OCI-LY1 (cell line): ENCODE measurements at regions not wholly inside any gene's neighbourhood (a gene's known extent, or its start where the extent isn't known, plus 50 kb on each side); places are given as distances from the start of the nearest gene placed in this dataset.

Experiments used
- H2AFZ ChIP-seq: fragments of 200-600 bp; sonication (generic), shearing (Covaris generic); 2 replicates; pipeline ENCODE4 v1.6.0; 2014; ENCODE audit warnings: antibody characterized with exemption, mild to moderate bottlenecking, low read length
- H3F3A ChIP-seq: fragments of 200-600 bp; sonication (generic), shearing (Covaris generic); 2 replicates; pipeline ENCODE4 v1.6.0; 2014; ENCODE audit warnings: mild to moderate bottlenecking, antibody characterized with exemption, low read length, moderate library complexity; ENCODE audit not compliant: insufficient read depth
- H3K27ac ChIP-seq: fragments of 200-600 bp; sonication (generic); 2 replicates; pipeline ENCODE4 v1.5.1; 2014; ENCODE audit warnings: low read length, mixed run types, mild to moderate bottlenecking, low read depth; ENCODE audit not compliant: poor library complexity, severe bottlenecking
- H3K27me3 ChIP-seq: fragments of 200-600 bp; sonication (generic); 2 replicates; pipeline ENCODE4 v1.6.0; 2014; ENCODE audit warnings: antibody characterized with exemption, mild to moderate bottlenecking, low read length, moderate library complexity; ENCODE audit not compliant: insufficient read depth
- H3K36me3 ChIP-seq: fragments of 200-600 bp; sonication (generic); 2 replicates; pipeline ENCODE4 v1.6.1; 2014; ENCODE audit warnings: mild to moderate bottlenecking, antibody characterized with exemption, low read length, moderate library complexity, mixed read lengths; ENCODE audit not compliant: insufficient read depth
- H3K4me1 ChIP-seq: fragments of 200-600 bp; sonication (generic); 2 replicates; pipeline ENCODE4 v1.5.1; 2014; ENCODE audit warnings: mild to moderate bottlenecking, low read length, moderate library complexity; ENCODE audit not compliant: insufficient read depth, severe bottlenecking
- H3K4me2 ChIP-seq: fragments of 200-600 bp; sonication (generic), shearing (Covaris generic); 2 replicates; pipeline ENCODE4 v1.6.1; 2014; ENCODE audit warnings: low read length
- H3K4me3 ChIP-seq: fragments of 200-600 bp; sonication (generic); 2 replicates; pipeline ENCODE4 v1.5.1; 2014; ENCODE audit warnings: low read length, low read depth, mild to moderate bottlenecking, mixed read lengths; ENCODE audit not compliant: poor library complexity, severe bottlenecking
- H3K79me2 ChIP-seq: fragments of 200-600 bp; shearing (Covaris generic); 2 replicates; pipeline ENCODE4 v1.6.1; 2016; ENCODE audit warnings: mixed run types, low read length, mixed read lengths; ENCODE audit not compliant: insufficient read depth
- H3K9ac ChIP-seq: fragments of 200-600 bp; sonication (generic), shearing (Covaris generic); 2 replicates; pipeline ENCODE4 v1.6.1; 2014; ENCODE audit warnings: mild to moderate bottlenecking, low read length, mixed read lengths
- H3K9me2 ChIP-seq: fragments of 200-600 bp; sonication (generic), shearing (Covaris generic); 2 replicates; pipeline ENCODE4 v1.6.1; 2014; ENCODE audit warnings: low read depth, mild to moderate bottlenecking, low read length, mixed read lengths
- H3K9me3 ChIP-seq: fragments of 200-600 bp; shearing (Covaris generic); 2 replicates; pipeline ENCODE4 v1.6.1; 2014; ENCODE audit warnings: low read length, mixed read lengths
- H4K20me1 ChIP-seq: fragments of 200-600 bp; sonication (generic), shearing (Covaris generic); 2 replicates; pipeline ENCODE4 v1.6.0; 2016; ENCODE audit warnings: mild to moderate bottlenecking, low read length; ENCODE audit not compliant: insufficient read depth
- CTCF ChIP-seq: fragments of 200-600 bp; sonication (generic), shearing (Covaris generic); IDR thresholded peaks from 2 replicates; pipeline ENCODE4 v1.5.1; 2017; ENCODE audit warnings: mild to moderate bottlenecking, antibody characterized with exemption, low read length, moderate library complexity, mixed read lengths
- EZH2 ChIP-seq: fragments of 200-600 bp; sonication (generic), shearing (Covaris generic); IDR thresholded peaks from 2 replicates; pipeline ENCODE4 v1.8.0; 2017; ENCODE audit warnings: borderline replicate concordance, mixed run types, mild to moderate bottlenecking, antibody characterized with exemption, low read length, moderate library complexity, mixed read lengths

- H4K20me1 ChIP-seq = no peaks in the 10 kb centered on the region
- H3K36me3 ChIP-seq = no peaks in the 10 kb centered on the region
- no peaks in the 10 kb centered on the region for H3F3A ChIP-seq
- H3K9ac ChIP-seq = no peak overlapping the region
- H3K9me2 ChIP-seq = no peaks in the 10 kb centered on the region
- H3K79me2 ChIP-seq = no peaks in the 10 kb centered on the region
- no peak overlapping the region for H2AFZ ChIP-seq
- H3K4me3 ChIP-seq = no peak overlapping the region
- H3K27ac ChIP-seq = no peak overlapping the region
- TF ChIP-seq EZH2 (no peak), CTCF (no peak)
- H3K27me3 ChIP-seq = no peaks in the 10 kb centered on the region
- no peak overlapping the region for H3K4me2 ChIP-seq
- H3K4me1 ChIP-seq = no peaks in the 10 kb centered on the region
- no peaks in the 10 kb centered on the region for H3K9me3 ChIP-seq
These were observed 85.9 kb upstream of the ZBTB20 start for GRCh38 chr3:115233021-115233420.

GRCh38 chr3:115236496-115236895 is 89.4 kb upstream of the ZBTB20 start:
- no peak for TF ChIP-seq EZH2
- no peak overlapping the region for H2AFZ ChIP-seq
- H3K9me3 ChIP-seq = no peaks in the 10 kb centered on the region
- no peaks in the 10 kb centered on the region for H3K4me1 ChIP-seq
- no peaks in the 10 kb centered on the region for H3K36me3 ChIP-seq
- H3K9ac ChIP-seq = no peak overlapping the region
- H3K9me2 ChIP-seq = no peaks in the 10 kb centered on the region
- H3K27me3 ChIP-seq = no peaks in the 10 kb centered on the region
- no peak overlapping the region for H3K4me2 ChIP-seq
- no peaks in the 10 kb centered on the region for H3K79me2 ChIP-seq
- H3K4me3 ChIP-seq = no peak overlapping the region
- no peak overlapping the region for H3K27ac ChIP-seq
- H4K20me1 ChIP-seq = no peaks in the 10 kb centered on the region
- no peaks in the 10 kb centered on the region for H3F3A ChIP-seq

GRCh38 chr3:115239717-115240116 is 92.6 kb upstream of the ZBTB20 start:
- Histone ChIP-seq H3K4me3 (no peak overlapping the region), H3K4me2 (no peak overlapping the region), H3K36me3 (no peaks in the 10 kb centered on the region), H3K27me3 (no peaks in the 10 kb centered on the region), H3K4me1 (no peaks in the 10 kb centered on the region), H3K9ac (no peak overlapping the region), H4K20me1 (no peaks in the 10 kb centered on the region), H2AFZ (no peak overlapping the region), H3K27ac (no peak overlapping the region), H3K79me2 (no peaks in the 10 kb centered on the region), H3K9me2 (no peaks in the 10 kb centered on the region), H3F3A (no peaks in the 10 kb centered on the region), H3K9me3 (no peaks in the 10 kb centered on the region)
- no peak for TF ChIP-seq EZH2
- TF ChIP-seq CTCF = no peak

DNA sequence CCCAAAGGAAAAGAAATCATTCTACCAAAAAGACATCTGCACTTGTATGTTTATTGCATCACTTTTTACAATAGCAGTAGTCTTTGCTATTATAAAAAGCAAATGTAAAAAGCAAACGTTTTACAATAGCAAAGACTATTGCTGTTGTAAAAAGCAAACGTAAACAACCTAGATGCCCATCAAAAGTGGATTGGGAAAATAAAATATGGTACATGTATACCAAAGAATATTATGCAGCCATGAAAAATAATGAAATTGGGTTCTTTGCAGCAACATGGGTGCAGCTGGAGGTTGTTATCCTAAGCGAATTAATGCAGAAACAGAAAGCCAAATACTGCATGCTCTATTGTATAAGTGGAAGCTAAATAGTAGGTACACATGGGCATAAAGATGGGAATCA is 97.3 kb upstream of the ZBTB20 start:
- Histone ChIP-seq H3K9me3 (no peaks in the 10 kb centered on the region), H3K36me3 (no peaks in the 10 kb centered on the region), H3K4me2 (no peak overlapping the region), H3K4me1 (no peaks in the 10 kb centered on the region), H3F3A (no peaks in the 10 kb centered on the region; the same call in 1 of the 2 replicates), H3K4me3 (no peak overlapping the region), H3K9ac (no peak overlapping the region), H3K27ac (no peak overlapping the region), H3K79me2 (no peaks in the 10 kb centered on the region), H4K20me1 (no peaks in the 10 kb centered on the region), H2AFZ (no peak overlapping the region), H3K27me3 (no peaks in the 10 kb centered on the region), H3K9me2 (no peaks in the 10 kb centered on the region)
- TF ChIP-seq CTCF (no peak), EZH2 (no peak)
